ENCODE measurements at regions not wholly inside any gene's neighbourhood (a gene's known extent, or its start where the extent isn't known, plus 50 kb on each side); places are given as distances from the start of the nearest gene placed in this dataset.

DNA sequence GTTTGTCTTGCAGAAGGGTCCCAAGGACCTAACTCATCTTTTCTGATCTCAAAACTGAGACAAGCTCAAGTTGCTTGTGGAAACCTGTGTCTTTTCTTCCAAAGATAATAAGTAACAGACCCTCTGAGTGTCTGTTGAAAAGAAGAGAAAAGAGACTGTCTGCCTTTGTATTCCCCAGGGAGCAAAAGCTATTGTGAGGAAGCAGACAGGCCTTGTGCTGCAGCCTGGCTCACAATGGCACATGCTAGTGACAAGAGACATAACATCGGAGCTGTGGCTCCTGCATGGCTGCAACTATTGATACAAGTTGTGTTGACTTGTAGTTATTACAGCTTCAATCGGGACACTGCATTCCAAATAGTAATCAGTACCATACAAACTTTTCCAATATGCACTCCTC is 202.9 kb downstream of the DKK1 start:
- TF ChIP-seq SP1 (IDR thresholded peaks at IDR 0.05) (no peak), JUND (IDR thresholded peaks at IDR 0.05) (no peak), YY1 (IDR thresholded peaks at IDR 0.05) (no peak), TAF1 (conservative IDR thresholded peaks at IDR 0.05) (no peak), RAD21 (IDR thresholded peaks at IDR 0.05) (no peak), RXRA (IDR thresholded peaks at IDR 0.05) (no peak), GABPA (IDR thresholded peaks at IDR 0.05 in 1 of 2, conservative IDR thresholded peaks at IDR 0.05 in 1 of 2) (no peak)
- TF ChIP-seq, protein P1, sequence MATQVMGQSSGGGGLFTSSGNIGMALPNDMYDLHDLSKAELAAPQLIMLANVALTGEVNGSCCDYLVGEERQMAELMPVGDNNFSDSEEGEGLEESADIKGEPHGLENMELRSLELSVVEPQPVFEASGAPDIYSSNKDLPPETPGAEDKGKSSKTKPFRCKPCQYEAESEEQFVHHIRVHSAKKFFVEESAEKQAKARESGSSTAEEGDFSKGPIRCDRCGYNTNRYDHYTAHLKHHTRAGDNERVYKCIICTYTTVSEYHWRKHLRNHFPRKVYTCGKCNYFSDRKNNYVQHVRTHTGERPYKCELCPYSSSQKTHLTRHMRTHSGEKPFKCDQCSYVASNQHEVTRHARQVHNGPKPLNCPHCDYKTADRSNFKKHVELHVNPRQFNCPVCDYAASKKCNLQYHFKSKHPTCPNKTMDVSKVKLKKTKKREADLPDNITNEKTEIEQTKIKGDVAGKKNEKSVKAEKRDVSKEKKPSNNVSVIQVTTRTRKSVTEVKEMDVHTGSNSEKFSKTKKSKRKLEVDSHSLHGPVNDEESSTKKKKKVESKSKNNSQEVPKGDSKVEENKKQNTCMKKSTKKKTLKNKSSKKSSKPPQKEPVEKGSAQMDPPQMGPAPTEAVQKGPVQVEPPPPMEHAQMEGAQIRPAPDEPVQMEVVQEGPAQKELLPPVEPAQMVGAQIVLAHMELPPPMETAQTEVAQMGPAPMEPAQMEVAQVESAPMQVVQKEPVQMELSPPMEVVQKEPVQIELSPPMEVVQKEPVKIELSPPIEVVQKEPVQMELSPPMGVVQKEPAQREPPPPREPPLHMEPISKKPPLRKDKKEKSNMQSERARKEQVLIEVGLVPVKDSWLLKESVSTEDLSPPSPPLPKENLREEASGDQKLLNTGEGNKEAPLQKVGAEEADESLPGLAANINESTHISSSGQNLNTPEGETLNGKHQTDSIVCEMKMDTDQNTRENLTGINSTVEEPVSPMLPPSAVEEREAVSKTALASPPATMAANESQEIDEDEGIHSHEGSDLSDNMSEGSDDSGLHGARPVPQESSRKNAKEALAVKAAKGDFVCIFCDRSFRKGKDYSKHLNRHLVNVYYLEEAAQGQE (IDR thresholded peaks at IDR 0.05): no peak
- TF ChIP-seq, protein P2, sequence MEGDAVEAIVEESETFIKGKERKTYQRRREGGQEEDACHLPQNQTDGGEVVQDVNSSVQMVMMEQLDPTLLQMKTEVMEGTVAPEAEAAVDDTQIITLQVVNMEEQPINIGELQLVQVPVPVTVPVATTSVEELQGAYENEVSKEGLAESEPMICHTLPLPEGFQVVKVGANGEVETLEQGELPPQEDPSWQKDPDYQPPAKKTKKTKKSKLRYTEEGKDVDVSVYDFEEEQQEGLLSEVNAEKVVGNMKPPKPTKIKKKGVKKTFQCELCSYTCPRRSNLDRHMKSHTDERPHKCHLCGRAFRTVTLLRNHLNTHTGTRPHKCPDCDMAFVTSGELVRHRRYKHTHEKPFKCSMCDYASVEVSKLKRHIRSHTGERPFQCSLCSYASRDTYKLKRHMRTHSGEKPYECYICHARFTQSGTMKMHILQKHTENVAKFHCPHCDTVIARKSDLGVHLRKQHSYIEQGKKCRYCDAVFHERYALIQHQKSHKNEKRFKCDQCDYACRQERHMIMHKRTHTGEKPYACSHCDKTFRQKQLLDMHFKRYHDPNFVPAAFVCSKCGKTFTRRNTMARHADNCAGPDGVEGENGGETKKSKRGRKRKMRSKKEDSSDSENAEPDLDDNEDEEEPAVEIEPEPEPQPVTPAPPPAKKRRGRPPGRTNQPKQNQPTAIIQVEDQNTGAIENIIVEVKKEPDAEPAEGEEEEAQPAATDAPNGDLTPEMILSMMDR (IDR thresholded peaks at IDR 0.05; ENCODE audit: low read depth, low read length, missing input control): no peak
- TF ChIP-seq, protein P3, sequence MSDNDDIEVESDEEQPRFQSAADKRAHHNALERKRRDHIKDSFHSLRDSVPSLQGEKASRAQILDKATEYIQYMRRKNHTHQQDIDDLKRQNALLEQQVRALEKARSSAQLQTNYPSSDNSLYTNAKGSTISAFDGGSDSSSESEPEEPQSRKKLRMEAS (IDR thresholded peaks at IDR 0.05): no peak
- TF ChIP-seq, protein P4, sequence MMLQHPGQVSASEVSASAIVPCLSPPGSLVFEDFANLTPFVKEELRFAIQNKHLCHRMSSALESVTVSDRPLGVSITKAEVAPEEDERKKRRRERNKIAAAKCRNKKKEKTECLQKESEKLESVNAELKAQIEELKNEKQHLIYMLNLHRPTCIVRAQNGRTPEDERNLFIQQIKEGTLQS (IDR thresholded peaks at IDR 0.05): no peak
